ENCODE measurements at regions not wholly inside any gene's neighbourhood (a gene's known extent, or its start where the extent isn't known, plus 50 kb on each side); places are given as distances from the start of the nearest gene placed in this dataset.

DNA sequence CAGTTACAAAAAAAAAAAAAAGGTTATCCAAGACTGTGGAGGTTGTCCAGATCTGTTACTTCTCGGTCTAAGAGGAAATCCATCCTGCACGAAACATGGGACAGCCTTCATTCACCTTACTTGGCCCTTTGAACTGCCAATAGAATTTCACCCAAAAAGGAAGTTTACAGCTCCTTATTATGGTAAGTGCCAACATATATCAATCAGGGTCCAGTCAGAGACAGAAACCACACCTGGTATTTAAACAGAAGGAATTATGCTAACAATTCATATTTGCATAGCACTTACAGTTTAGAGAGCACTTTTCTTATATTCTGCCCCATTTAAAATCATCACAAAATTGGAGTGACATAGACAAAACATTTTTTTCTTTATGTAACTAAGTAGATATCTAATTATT is 93.6 kb upstream of the PTPN3 start:
- H3K27ac ChIP-seq: no peak overlapping the region
- no peak overlapping the region for H3K4me3 ChIP-seq

DNA sequence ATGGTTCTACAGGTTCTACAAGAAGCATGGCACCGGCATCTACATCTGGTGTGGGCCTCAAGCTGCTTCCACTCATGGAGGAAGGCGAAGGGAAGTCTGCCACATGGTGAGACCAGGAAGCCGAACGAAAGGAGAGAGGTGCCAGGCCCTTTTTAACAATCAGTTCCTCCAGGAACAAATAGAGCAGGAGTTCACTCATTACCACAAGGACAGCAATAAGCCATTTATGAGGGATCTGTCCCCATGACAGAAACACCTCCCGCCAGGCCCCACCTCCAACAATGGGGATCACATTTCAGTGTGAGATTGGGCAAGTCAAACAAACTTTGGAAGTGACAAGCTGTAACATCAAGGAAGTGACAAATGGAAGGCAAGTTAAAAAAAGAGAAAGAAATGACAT is 95.5 kb upstream of the PTPN3 start:
- Histone ChIP-seq H3K27ac (no peak overlapping the region), H3K4me3 (no peak overlapping the region)

DNA sequence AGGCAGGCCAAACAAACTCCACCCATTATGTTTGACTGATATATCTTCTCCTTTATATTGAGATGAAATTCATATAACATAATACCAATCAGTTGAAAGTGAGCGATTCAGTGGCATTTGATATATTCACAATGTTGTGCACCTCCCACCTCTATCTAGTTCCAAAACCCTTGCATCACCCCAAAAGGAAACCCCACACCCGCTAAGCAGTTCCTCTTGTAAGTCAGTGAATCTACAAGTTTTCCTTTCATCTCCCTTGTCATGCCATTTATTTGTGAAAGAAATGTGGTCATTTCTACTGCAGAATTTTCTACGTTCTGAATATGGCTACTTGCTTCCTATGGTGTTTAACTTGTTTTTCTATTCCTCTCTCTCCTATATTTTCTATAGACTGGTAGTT is 99.4 kb upstream of the PTPN3 start:
- H3K4me3 ChIP-seq: no peak overlapping the region
- H3K27ac ChIP-seq: no peak overlapping the region

DNA sequence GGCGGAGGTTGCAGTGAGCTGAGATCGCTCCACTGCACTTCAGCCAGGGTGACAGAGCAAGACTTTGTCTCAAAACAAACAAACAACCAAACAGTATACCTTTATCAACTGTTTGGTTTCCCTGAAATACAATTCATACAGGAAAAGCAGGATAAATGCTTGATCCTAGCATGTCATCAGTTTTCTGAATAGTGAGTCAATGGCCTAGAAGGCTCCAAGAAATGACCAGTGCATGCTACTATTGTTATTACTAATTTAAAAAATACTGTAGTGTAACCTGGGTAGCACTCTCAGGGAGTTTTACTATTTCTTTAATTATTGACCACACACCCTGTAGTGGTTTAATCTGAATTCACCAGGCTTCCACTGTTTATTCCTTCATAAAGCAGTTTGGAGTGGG is 101.0 kb upstream of the PTPN3 start:
- Histone ChIP-seq H3K27ac (no peak overlapping the region), H3K4me3 (no peak overlapping the region)

DNA sequence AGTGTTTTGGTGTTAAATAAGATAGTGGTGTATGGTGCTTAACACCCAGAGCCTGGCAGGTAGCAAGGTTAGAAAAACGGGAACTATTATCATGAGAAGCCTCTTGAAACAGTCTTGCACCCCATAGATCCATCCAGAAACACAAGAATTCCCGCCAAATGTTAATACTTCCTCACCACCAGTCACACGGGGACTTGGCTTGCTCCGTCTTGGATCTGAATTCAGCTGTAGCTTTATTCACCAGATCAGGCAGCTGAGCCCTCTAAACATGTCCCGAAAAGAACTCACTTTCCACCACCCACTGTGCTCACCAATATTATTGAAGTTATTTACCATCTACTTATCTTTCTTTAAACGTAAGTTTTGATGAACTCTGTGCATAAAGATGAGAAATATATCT is 101.6 kb upstream of the PTPN3 start:
- no peak overlapping the region for H3K4me3 ChIP-seq
- no peak overlapping the region for H3K27ac ChIP-seq

DNA sequence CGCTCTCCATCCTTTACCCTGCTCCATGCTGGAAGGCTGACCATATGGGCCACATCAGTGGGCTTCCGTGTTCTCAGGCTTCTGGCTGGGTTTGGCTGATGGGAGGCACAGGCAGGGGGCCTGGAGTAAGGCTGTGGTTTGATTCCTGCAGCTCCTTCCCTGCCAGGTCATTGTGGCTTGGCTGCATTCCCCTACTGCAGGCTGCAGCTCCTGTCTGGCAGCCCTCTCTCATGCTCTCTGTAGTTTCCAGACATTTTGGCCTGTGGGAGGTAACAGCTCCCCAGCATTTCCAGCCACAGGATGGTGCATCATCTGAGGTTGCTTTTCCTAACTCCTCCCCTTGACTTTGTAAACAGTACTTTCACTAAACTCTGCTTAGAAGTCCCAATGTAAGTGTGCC is 102.0 kb upstream of the PTPN3 start:
- no peak overlapping the region for H3K4me3 ChIP-seq
- no peak overlapping the region for H3K27ac ChIP-seq

DNA sequence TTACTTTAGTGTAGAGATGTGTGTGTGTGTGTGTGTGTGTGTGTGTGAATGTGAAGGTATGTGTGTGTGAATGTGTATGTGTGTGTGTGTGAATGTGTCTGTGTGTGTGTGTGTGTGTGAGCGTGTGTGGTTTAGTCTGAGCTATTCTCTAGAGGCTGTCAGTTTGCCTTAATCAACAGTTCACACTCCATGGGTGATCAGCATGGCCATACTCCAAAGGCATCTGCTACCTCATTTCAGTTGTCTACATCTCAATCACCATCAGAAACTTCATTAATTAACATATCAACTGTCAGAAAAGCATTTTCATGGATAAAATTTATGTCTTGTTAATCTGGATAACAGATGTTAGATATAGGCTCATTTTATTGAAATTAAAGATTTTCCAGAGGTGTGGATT is 103.1 kb upstream of the PTPN3 start:
- Histone ChIP-seq H3K27ac (no peak overlapping the region), H3K4me3 (no peak overlapping the region)

DNA sequence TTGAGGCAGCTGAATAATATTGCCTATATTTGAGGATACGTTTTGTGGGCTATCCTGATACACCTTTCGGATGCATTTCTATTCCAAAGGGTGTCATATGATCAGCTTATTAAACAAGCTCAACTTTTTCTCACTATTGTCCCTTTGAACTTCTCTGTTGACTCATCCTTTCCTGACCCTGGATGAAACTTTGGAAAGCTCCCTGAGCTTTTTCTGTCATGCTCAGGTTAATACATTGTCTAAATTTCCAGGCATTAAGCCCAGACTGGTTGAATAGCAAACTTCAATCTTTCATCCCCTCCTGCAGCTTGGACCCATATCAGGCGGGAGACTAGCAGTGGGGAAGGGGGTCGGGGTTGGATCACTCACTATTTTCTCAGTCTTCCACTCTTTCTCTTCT is 104.9 kb upstream of the PTPN3 start:
- no peak overlapping the region for H3K4me3 ChIP-seq
- H3K27ac ChIP-seq: no peak overlapping the region

DNA sequence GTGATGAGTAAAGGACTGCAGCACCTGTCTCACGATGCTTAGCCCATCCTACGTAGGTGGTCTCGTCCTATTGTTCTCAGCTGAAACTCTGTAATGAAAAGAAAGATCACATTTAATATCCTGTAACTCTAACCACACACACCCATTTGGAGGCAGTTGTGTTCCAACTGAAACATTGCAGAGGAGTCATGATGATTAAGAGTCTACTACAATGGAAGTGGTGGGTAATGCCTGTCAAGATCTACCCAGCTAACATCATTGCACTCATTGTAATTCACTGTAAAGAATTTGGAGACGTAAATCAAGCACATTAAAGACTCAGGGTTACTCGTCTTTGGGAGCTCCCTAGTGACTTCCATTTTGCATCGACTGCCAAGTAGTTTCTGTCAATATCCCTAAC is 106.0 kb upstream of the PTPN3 start:
- Histone ChIP-seq H3K27ac (no peak overlapping the region), H3K4me3 (no peak overlapping the region)

DNA sequence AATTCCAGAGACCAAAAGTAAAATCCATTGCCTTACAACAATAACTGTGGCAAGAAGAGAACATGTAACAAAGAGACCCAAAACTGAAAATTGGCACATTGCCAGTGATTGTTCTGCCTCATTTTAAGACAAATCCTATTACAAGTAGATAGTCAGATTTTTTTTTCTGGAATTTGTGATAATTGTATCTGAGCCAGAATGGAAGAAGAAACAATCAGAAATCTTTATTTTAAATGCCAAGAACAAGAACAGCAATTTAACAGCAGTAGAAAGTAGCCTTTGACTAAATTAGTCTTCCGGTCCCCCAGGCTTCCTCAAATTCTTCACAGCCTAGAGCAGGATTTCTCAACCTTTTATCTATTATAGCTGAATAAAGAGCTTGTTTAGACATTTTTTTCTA is 106.7 kb upstream of the PTPN3 start:
- H3K4me3 ChIP-seq: no peak overlapping the region
- no peak overlapping the region for H3K27ac ChIP-seq

DNA sequence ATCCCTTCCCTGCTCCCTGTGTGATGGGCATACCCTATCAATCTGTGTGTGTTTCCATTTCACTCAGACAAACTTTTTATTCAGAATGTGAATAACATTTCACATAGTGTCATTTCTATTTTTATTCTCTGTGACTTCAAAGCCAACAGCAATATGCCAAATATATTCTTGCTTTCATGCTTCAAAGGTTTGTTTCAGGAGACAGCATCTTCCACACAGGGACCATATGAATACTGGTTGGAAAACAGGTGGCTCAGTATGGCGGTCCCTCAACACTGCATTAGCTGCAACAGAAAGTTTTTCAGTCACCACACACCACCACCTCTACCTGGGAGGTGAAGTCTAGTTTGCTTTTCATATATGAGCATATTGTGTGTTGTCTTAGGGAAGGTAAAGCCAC is 111.0 kb upstream of the PTPN3 start:
- Histone ChIP-seq H3K27ac (no peak overlapping the region), H3K4me3 (no peak overlapping the region)

DNA sequence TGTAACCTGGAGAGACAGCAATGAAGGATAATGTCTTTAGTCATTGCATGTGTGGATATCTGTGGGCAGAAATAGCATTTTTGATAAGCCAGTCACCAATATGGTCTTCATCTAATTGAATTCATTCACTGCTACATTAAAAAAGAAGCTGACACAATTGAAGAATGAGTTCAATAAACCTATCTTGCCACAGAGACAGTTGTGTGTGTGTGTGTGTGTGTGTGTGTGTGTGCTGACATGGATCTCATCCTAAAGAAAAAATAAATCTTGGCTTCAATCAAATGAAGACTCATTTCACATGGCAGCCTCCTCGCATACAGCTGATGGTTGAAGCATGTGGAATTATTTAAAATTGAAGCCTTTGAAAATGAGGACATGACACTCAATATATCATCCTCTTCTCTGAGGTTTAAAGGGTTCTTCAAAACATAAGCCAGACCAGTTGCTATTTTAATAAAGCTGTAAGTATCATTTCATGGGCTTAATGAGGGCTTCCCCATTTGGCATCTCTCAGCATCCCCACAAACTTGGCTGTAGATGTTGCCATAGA is 118.5 kb upstream of the PTPN3 start:
- Histone ChIP-seq H3K4me3 (no peak overlapping the region), H3K27ac (no peak overlapping the region)

DNA sequence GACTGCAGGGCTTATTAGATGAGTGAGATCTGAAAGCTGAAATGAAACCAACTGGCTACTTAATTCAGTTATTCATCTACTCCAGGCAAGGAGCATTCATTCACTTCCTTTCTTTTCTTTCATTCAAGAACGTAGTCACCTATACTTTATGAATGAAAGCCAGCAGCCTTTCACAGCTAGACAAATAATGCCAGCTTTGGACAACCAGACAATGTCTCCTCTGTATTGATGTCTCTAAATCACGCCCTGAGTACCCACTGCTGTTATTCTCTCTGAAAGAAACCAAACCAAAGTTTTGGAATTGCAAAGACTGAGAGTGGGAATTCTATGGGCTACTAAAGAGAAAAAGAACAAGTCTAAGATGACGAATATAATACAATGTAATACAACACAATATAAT is 121.2 kb upstream of the PTPN3 start:
- Histone ChIP-seq H3K27ac (no peak overlapping the region), H3K4me3 (no peak overlapping the region)

DNA sequence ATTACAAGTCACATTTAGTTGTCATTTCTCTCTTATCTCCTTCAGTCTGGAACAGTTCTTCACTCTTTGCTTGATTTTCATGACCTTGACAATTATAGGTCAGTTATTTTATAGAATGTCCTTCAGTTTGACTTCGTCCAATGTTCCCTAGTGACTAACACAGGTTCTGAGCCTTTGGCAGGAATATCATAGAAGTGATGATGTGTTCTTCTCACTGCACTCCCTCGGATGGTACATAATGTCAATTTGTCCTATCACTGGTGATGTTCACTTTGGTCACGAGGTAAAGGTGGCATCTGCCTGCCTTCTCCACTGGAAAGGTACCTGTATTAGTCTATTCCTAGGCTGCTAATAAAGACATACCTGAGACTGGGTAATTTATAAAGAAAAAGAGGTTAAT is 126.0 kb upstream of the PTPN3 start:
- no peak overlapping the region for H3K4me3 ChIP-seq

DNA sequence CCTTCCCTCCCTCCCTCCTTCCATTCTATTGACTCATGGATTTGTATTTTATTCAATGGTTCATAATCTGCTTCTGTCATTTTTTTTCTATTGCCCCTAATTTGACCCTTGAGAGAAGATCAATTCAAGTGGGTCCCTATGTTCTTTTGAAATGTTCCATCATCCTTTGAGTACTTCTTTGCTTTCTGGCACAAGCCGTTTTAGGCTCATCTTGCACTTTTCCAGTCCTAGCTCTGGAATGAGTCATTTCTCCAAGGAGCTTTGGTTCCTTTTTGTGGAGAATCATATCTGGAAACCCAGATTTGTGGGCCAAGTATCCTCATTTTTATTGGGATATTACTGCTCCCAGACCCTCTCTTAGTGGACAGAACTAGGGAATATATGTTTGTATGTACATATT is 126.8 kb upstream of the PTPN3 start:
- H3K4me3 ChIP-seq: no peak overlapping the region
- no peak overlapping the region for H3K27ac ChIP-seq

More for the DNA sequence above, 126.0 kb upstream of the PTPN3 start:
- H3K27ac ChIP-seq: no peak overlapping the region

DNA sequence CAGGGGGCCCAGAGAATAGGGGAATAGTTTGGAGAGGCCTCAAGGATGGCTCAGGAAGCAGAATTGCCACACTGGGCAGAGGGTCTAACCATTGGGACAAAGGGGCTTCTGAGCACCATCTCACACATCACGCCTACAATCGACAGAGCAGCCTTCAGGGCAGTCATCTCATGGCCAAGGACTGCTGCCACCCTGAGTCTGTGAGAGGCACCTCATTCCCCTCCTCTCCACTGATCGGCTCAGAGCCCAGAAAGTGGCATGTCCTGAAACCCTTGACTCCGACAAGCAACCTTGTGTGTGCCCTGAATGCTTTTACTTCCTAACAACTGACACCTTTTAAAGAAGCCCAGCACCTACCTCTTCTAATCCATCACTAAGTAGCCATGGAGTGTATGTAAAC is 128.9 kb upstream of the PTPN3 start:
- no peak overlapping the region for H3K4me3 ChIP-seq
- no peak overlapping the region for H3K27ac ChIP-seq

DNA sequence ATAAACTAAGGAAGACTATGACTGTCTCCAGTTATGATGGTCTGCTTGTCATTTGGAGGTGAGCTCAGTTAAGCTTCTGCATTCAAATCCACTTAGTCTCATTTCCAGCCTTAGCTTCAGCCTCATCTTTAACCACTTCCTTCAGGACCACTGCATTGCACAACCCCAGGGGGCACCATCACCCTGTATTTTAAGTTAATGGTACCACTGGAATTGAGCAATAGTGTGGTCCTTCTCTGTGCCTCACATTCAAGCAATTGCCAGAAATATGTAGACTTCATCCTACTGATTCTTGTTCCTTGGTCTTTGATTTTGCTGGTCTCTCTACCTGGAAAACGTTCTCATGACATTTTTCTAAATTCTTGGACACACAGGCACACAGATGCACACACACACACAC is 131.5 kb upstream of the PTPN3 start:
- no peak overlapping the region for H3K4me3 ChIP-seq
- no peak overlapping the region for H3K27ac ChIP-seq

DNA sequence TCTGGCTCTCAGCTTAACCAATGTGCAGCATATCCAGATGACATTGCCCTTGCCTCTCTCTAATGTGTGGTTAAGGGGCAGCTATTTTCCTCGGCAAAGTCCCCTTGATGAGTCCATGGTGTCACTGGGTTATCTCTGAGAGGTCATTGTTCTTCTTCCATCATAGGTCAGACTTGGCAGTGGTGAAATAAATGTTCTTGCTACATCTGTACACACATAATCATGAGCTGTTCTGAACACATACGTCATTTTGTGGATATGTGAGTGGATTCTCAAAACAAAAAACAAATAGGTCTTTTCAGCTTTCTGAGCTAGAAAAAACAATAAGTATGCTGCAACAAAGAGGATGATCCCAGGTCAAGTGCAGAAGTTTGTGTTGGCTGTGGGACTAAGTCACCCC is 134.7 kb upstream of the PTPN3 start:
- Histone ChIP-seq H3K27ac (no peak overlapping the region), H3K4me3 (no peak overlapping the region)

DNA sequence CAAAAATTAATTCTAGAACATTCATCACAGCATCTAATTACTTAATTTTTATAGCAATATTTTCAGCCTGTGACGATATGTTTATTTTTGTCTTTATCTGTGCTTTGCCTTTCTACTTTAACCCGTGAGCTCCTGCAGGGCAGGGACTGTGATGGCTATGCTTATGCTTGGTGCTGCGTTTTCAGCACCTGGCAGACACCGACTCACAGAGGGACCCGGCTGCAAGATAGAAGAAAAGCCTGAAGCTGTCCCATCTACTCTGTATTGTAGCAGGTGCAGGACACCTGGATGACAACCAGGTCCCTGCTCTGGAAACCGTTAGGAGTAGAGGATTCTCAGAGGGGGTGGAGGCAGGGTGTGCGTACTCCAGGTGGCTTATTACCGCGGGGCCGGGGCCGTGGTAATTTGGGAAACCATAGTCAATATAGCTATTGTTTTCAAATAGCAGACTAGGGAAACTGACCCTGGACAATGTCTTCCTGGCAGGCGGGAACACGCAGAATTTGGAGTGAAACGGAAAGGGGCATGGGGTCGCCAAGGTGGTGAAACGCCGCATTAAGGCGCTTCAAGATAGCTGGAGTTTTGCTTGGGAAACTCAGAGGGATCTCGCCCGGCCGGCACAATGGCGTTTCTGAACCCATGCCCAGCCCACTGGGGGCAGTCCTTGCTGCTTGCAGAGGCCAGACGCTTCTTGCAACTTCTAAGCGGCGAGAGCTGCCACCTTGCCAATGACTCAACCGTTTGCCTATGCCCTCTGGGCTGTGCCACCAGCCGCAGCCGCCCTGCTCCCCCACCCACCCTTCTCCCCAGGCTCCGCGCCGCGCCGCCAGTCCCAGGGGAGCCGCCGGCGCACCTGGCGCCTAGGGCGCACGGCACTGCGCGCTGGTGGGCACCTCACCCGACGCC is 140.1 kb upstream of the PALM2AKAP2 start:
- Histone ChIP-seq H3K27ac (no peak overlapping the region), H3K4me3 (peak overlapping the region; percentile 5 to 43 (median 28))

DNA sequence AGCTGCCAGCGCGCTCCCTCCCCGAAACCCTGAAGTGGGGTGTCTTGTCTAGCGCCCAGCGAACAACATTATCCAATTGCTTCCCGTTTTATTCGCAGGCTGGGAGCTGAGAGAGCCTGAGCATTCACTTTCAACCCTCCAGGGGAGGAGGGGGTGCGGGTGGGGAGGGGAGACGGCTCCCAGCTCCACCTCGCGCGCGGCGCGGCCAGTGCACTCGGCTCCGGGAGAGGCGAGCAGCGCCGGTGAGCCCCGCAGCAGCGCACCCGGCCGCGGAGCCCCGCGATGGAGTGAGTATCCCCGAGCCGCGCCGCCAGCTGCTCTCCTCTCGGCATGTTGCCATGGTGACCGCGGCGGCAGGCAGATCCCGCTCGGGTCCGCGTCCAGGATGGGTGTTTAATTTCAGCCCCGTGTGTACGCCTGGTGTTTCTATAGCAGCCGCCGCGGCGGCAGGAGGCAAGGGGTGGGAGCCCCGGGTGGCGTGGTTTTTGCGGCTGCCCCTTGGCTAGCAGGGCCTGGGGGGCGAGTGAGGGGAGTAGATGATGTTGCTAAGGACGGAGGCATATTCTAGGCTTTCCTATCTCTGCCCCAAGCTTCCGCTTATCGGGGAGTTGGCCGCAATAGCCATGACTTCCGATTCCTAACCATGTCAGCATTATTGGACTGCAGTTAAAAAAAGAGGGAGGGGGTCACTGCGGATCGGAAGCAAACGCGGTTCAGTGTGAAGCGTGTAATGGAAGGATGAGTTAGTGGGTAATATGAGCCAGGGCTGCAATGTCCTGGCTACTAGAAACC is 139.2 kb upstream of the PALM2AKAP2 start:
- Histone ChIP-seq H3K4me3 (peak overlapping the region; percentile 5 to 43 (median 28)), H3K27ac (no peak overlapping the region)

DNA sequence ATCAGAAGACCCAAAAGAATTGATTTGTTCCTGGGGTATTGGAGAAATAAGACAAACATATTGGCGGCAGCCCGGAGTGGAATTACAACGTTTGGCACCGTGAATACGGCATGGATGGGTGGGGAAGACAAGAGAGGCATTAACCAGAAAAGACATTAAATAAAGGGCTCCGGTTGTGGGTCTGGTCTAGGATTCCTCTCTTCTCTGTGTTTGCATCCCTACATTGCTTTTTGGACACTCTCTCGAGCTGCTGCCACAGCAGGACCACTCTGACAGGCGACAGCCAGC is 138.7 kb upstream of the PALM2AKAP2 start:
- H3K27ac ChIP-seq: no peak overlapping the region
- no peak overlapping the region for H3K4me3 ChIP-seq
